ENCODE measurements at regions not wholly inside any gene's neighbourhood (a gene's known extent, or its start where the extent isn't known, plus 50 kb on each side); places are given as distances from the start of the nearest gene placed in this dataset.
"Not testable (repeated sequence)": the region's sequence is repeated elsewhere in the genome, so short reads cannot be mapped to it uniquely, and the experiment has no call there.

GRCh38 chr14:89089330-89089729, 264.9 kb downstream of the TTC8 start:
- Mint-ChIP-seq H3K4me1 (ENCODE audit: low read depth) (no peaks in the 10 kb centered on the region), H3K4me3 (no peak overlapping the region), H3K27me3 (ENCODE audit: low read depth) (no peaks in the 10 kb centered on the region), H3K9me3 (peaks cover 3% of the 10 kb centered on the region), H3K36me3 (ENCODE audit: insufficient read depth) (no peaks in the 10 kb centered on the region)
- no peak for ATAC-seq
- DNase-seq: no peak

GRCh38 chr14:89091781-89092180, 267.3 kb downstream of the TTC8 start:
- Mint-ChIP-seq H3K4me1 (ENCODE audit: low read depth) (no peaks in the 10 kb centered on the region), H3K9me3 (peaks cover 3% of the 10 kb centered on the region), H3K4me3 (no peak overlapping the region), H3K27me3 (ENCODE audit: low read depth) (no peaks in the 10 kb centered on the region), H3K36me3 (ENCODE audit: insufficient read depth) (no peaks in the 10 kb centered on the region)
- DNase-seq: no peak
- ATAC-seq: no peak

GRCh38 chr14:89093083-89093730, 268.8 kb downstream of the TTC8 start:
- no peaks in the 10 kb centered on the region for H3K27me3 Mint-ChIP-seq (ENCODE audit: low read depth)
- H3K36me3 Mint-ChIP-seq (ENCODE audit: insufficient read depth): no peaks in the 10 kb centered on the region
- H3K4me1 Mint-ChIP-seq (ENCODE audit: low read depth): no peaks in the 10 kb centered on the region

GRCh38 chr14:89095036-89095435, 270.6 kb downstream of the TTC8 start:
- Mint-ChIP-seq H3K9me3 (peaks cover 3% of the 10 kb centered on the region), H3K4me1 (ENCODE audit: low read depth) (no peaks in the 10 kb centered on the region), H3K36me3 (ENCODE audit: insufficient read depth) (no peaks in the 10 kb centered on the region), H3K4me3 (no peak overlapping the region), H3K27me3 (ENCODE audit: low read depth) (no peaks in the 10 kb centered on the region)
- DNase-seq (no peak), ATAC-seq (no peak)

More at GRCh38 chr14:89093083-89093730, 268.8 kb downstream of the TTC8 start:
- no peak overlapping the region for H3K4me3 Mint-ChIP-seq
- ATAC-seq (no peak), DNase-seq (no peak)
- peaks cover 3% of the 10 kb centered on the region for H3K9me3 Mint-ChIP-seq

DNA sequence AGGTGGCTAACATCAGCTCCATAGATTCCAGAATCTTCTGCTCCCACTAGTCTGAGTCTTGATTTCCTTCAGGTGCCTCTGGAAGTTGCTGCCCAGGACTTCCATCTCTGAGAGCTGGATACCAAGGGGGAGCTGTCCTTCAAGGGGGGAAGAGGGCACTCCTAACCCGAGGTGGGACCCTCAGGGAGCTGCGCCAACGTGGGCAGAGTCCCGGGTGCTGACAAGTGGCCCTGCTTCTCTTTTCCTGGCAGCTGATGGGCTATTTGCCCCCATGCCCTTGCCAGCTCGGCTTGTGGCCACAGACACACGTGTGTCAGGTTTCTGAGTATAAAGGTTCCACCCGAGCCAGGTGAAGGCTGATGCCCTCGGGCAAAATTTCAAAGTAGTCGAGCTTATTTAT, 272.5 kb downstream of the TTC8 start:
- H3K9me3 Mint-ChIP-seq: peaks cover 8% of the 10 kb centered on the region
- no peaks in the 10 kb centered on the region for H3K4me1 Mint-ChIP-seq (ENCODE audit: low read depth)
- no peak for DNase-seq
- H3K36me3 Mint-ChIP-seq (ENCODE audit: insufficient read depth): no peaks in the 10 kb centered on the region
- H3K4me3 Mint-ChIP-seq: no peak overlapping the region
- H3K27me3 Mint-ChIP-seq (ENCODE audit: low read depth): peaks cover 3% of the 10 kb centered on the region
- ATAC-seq: no peak

DNA sequence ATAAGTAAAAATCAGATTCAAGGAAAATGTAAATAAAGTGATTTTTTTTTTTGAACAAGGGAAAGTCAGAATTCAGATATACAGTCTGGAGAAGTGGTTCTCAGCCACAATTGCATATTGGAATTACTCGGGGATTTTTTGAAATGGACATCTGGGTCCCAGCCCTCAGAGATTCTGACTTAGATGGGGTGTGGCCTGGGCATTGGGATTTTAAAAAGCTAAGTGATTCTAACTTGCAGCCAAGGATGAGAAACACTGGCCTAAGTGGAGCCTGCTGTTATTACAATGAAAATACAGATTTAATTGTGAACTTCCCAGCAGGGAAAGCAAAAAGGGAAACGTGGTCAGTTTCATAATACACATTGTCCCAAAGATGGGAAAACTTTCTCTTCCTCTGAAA, 273.8 kb downstream of the TTC8 start:
- no peaks in the 10 kb centered on the region for H3K4me1 Mint-ChIP-seq (ENCODE audit: low read depth)
- H3K27me3 Mint-ChIP-seq (ENCODE audit: low read depth): peaks cover 6% of the 10 kb centered on the region
- ATAC-seq (no peak), DNase-seq (no peak)
- H3K36me3 Mint-ChIP-seq (ENCODE audit: insufficient read depth): no peaks in the 10 kb centered on the region
- H3K9me3 Mint-ChIP-seq: peaks cover 5% of the 10 kb centered on the region
- H3K4me3 Mint-ChIP-seq: no peak overlapping the region

DNA sequence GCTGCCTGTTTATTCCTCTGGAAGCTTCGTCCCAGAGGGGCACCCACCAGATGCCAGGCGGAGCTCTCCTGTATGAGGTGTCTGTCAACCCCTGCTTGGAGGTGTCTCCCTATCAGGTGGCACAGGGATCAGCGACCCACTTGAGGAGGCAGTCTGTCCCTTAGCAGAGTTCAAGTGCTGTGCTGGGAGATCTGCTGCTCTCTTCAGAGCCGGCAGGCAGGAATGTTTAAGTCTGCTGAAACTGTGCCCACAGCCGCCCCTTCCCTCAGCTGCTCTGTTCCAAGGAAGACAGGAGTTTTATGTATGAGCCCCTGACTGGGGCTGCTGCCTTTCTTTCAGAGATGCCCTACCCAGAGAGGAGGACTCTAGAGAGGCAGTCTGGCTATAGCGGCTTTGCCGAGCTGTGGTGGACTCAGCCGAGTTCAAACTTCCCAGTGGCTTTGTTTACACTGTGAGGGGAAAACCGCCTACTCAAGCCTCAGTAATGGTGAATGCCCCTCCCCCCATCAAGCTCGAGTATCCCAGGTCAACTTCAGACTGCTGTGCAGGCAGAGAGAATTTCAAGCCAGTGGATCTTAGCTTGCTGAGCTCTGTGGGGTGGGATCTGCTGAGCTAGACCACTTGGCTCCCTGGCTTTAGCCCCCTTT, 279.8 kb downstream of the TTC8 start:
- H3K27me3 Mint-ChIP-seq (ENCODE audit: low read depth): peaks cover 26% of the 10 kb centered on the region
- not testable (repeated sequence) for H3K9me3 Mint-ChIP-seq; ATAC-seq; DNase-seq; H3K36me3 Mint-ChIP-seq (ENCODE audit: insufficient read depth); H3K4me1 Mint-ChIP-seq (ENCODE audit: low read depth); H3K4me3 Mint-ChIP-seq

DNA sequence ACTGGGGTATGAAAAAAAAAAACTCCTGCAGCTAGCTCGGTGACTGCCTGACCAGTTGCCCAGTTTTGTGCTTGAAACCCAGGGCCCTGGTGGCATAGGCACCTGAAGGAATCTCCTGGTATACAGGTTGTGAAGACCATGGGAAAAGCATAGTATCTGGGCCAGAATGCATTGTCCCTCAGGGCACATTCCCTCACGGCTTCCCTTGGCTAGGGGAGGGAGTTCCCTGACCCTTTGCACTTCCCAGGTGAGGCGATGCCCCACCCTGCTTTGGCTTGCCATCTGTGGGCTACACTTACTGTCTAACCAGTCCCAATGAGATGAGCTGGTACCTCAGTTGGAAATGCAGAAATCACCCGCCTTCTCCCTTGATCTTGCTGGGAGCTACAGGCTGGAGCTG, 280.4 kb downstream of the TTC8 start:
- H3K4me1 Mint-ChIP-seq (ENCODE audit: low read depth); H3K9me3 Mint-ChIP-seq; H3K4me3 Mint-ChIP-seq; ATAC-seq; DNase-seq; H3K36me3 Mint-ChIP-seq (ENCODE audit: insufficient read depth): not testable (repeated sequence)
- H3K27me3 Mint-ChIP-seq (ENCODE audit: low read depth): peaks cover 26% of the 10 kb centered on the region

Measured in activated T-cell treated with anti-CD3 and anti-CD28 coated beads, Interleukin-2, amount 50 U/mL, for 4 hours (primary cell).